H1 (cell line): ENCODE measurements at regions not wholly inside any gene's neighbourhood (a gene's known extent, or its start where the extent isn't known, plus 50 kb on each side); places are given as distances from the start of the nearest gene placed in this dataset.

Source experiments
- KDM5A ChIP-seq: fragments of 200-600 bp; IDR thresholded peaks from 2 replicates; pipeline ENCODE4 v1.7.1; 2012; ENCODE audit warnings: mild to moderate bottlenecking, low read length, inconsistent platforms, mixed read lengths
- TF ChIP-seq, protein P1 (sequence below): fragments of 300-600 bp; sonication (generic); IDR thresholded peaks from 2 replicates; pipeline ENCODE4 v1.7.1; 2012; ENCODE audit warnings: low read length, moderate library complexity, mild to moderate bottlenecking, inconsistent platforms; ENCODE audit not compliant: insufficient replicate concordance

DNA sequence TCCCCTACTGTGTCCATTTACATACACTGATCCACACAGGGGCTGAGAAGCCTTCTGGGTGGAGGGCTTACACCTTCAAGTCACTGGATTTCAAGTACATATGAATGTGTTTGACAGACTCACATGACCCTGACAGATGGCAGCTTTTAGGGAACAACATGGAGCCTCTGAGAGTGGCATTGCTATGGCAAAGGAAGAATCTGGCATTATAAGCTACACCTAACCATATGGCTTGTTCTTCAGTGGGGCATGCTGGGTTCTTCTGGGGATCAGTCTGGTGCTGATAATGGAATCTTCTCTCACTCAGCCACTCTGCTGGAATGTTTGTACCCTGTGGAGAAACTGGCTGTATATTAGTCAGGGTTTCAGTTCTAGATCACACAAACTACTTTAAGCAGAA is 68.5 kb upstream of the PDE4B start (continued):
- no peak for TF ChIP-seq KDM5A
- TF ChIP-seq, protein P1, sequence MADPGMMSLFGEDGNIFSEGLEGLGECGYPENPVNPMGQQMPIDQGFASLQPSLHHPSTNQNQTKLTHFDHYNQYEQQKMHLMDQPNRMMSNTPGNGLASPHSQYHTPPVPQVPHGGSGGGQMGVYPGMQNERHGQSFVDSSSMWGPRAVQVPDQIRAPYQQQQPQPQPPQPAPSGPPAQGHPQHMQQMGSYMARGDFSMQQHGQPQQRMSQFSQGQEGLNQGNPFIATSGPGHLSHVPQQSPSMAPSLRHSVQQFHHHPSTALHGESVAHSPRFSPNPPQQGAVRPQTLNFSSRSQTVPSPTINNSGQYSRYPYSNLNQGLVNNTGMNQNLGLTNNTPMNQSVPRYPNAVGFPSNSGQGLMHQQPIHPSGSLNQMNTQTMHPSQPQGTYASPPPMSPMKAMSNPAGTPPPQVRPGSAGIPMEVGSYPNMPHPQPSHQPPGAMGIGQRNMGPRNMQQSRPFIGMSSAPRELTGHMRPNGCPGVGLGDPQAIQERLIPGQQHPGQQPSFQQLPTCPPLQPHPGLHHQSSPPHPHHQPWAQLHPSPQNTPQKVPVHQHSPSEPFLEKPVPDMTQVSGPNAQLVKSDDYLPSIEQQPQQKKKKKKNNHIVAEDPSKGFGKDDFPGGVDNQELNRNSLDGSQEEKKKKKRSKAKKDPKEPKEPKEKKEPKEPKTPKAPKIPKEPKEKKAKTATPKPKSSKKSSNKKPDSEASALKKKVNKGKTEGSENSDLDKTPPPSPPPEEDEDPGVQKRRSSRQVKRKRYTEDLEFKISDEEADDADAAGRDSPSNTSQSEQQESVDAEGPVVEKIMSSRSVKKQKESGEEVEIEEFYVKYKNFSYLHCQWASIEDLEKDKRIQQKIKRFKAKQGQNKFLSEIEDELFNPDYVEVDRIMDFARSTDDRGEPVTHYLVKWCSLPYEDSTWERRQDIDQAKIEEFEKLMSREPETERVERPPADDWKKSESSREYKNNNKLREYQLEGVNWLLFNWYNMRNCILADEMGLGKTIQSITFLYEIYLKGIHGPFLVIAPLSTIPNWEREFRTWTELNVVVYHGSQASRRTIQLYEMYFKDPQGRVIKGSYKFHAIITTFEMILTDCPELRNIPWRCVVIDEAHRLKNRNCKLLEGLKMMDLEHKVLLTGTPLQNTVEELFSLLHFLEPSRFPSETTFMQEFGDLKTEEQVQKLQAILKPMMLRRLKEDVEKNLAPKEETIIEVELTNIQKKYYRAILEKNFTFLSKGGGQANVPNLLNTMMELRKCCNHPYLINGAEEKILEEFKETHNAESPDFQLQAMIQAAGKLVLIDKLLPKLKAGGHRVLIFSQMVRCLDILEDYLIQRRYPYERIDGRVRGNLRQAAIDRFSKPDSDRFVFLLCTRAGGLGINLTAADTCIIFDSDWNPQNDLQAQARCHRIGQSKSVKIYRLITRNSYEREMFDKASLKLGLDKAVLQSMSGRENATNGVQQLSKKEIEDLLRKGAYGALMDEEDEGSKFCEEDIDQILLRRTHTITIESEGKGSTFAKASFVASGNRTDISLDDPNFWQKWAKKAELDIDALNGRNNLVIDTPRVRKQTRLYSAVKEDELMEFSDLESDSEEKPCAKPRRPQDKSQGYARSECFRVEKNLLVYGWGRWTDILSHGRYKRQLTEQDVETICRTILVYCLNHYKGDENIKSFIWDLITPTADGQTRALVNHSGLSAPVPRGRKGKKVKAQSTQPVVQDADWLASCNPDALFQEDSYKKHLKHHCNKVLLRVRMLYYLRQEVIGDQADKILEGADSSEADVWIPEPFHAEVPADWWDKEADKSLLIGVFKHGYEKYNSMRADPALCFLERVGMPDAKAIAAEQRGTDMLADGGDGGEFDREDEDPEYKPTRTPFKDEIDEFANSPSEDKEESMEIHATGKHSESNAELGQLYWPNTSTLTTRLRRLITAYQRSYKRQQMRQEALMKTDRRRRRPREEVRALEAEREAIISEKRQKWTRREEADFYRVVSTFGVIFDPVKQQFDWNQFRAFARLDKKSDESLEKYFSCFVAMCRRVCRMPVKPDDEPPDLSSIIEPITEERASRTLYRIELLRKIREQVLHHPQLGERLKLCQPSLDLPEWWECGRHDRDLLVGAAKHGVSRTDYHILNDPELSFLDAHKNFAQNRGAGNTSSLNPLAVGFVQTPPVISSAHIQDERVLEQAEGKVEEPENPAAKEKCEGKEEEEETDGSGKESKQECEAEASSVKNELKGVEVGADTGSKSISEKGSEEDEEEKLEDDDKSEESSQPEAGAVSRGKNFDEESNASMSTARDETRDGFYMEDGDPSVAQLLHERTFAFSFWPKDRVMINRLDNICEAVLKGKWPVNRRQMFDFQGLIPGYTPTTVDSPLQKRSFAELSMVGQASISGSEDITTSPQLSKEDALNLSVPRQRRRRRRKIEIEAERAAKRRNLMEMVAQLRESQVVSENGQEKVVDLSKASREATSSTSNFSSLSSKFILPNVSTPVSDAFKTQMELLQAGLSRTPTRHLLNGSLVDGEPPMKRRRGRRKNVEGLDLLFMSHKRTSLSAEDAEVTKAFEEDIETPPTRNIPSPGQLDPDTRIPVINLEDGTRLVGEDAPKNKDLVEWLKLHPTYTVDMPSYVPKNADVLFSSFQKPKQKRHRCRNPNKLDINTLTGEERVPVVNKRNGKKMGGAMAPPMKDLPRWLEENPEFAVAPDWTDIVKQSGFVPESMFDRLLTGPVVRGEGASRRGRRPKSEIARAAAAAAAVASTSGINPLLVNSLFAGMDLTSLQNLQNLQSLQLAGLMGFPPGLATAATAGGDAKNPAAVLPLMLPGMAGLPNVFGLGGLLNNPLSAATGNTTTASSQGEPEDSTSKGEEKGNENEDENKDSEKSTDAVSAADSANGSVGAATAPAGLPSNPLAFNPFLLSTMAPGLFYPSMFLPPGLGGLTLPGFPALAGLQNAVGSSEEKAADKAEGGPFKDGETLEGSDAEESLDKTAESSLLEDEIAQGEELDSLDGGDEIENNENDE: no peak
- TF ChIP-seq, all 59 proteins: peak for 0
